ENCODE measurements at regions not wholly inside any gene's neighbourhood (a gene's known extent, or its start where the extent isn't known, plus 50 kb on each side); places are given as distances from the start of the nearest gene placed in this dataset.

DNA sequence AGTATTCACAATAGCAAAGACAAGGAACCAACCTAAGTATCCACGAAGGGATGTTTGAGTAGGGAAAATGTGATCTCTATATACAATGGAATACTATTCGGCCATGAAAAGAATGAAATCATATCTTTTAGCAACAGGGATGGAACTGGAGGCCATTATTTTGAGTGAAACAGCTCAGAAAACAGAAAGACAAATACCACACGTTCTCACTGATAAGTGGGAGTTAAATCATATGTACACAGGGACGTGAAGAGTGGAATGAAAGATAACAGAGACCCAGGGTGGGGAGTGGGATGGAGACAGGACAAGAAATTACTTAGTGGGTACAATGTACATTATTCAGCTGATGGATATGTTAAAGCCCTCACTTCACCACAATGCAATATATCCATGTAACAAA, 1012.7 kb downstream of the TBC1D22A start:
- DNase-seq (ENCODE audit: low spot score) (no peak), ATAC-seq (no peak), FAIRE-seq (no peak)
- Histone ChIP-seq H3K79me2 (ENCODE audit: insufficient read depth, low read length) (no peaks in the 10 kb centered on the region), H3K4me3 (replicated peaks in 1 of 3; ENCODE audit: insufficient read depth in 1 of 3, low read depth in 2 of 3, low read length in 3 of 3) (no peak overlapping the region), H3K27ac (ENCODE audit: extremely low read length, insufficient read depth, low read length) (no peak overlapping the region), H4K20me1 (ENCODE audit: insufficient read depth, low read length) (no peaks in the 10 kb centered on the region), H3K9me3 (ENCODE audit: low read length) (no peaks in the 10 kb centered on the region), H3K27me3 (ENCODE audit: control insufficient read depth in 1 of 2, insufficient read depth in 2 of 2, low read length in 2 of 2) (peaks cover 0 to 16% of the 10 kb centered on the region in 2 experiments; a peak in 1 of 5 replicates), H3K4me1 (ENCODE audit: insufficient read depth, low read length) (no peaks in the 10 kb centered on the region), H3K9ac (ENCODE audit: insufficient read depth, low read depth, low read length) (no peak overlapping the region), H3K36me3 (replicated peaks in 1 of 2; ENCODE audit: control insufficient read depth in 1 of 2, insufficient read depth in 2 of 2, low read length in 2 of 2) (no peaks in the 10 kb centered on the region), H2AFZ (ENCODE audit: low read length) (no peak overlapping the region), H3K4me2 (ENCODE audit: low read depth, low read length) (no peak overlapping the region)
- in situ Hi-C loops (cut with HindIII; ENCODE audit: extremely low pct_ligation_motif_present, low pct_unique_long_range_greater_than_20kb) (no loop called here), intact Hi-C loops (cut with micrococcal nuclease; ENCODE audit: unreplicated experiment) (no loop called here)
- 2% methylated on average over 4 of the region's 4 CpGs for WGBS (ENCODE audit: low lambda C conversion rate)
- no TSS peak for BruUV-seq (replicated peaks)
- CTCF ChIA-PET (ENCODE audit: low intra/inter-chr PET ratio, low total read pairs): no interaction called here
- TF ChIP-seq, protein P1, sequence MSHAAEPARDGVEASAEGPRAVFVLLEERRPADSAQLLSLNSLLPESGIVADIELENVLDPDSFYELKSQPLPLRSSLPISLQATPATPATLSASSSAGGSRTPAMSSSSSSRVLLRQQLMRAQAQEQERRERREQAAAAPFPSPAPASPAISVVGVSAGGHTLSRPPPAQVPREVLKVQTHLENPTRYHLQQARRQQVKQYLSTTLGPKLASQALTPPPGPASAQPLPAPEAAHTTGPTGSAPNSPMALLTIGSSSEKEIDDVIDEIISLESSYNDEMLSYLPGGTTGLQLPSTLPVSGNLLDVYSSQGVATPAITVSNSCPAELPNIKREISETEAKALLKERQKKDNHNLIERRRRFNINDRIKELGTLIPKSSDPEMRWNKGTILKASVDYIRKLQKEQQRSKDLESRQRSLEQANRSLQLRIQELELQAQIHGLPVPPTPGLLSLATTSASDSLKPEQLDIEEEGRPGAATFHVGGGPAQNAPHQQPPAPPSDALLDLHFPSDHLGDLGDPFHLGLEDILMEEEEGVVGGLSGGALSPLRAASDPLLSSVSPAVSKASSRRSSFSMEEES (CRISPR knock-in tag; IDR thresholded peaks at IDR 0.05): no peak
- TF ChIP-seq AGO2 (optimal IDR thresholded peaks at IDR 0.05; ENCODE audit: low read depth, low read length) (no peak), ATF7 (IDR thresholded peaks at IDR 0.05) (no peak), ATF7 (CRISPR knock-in tag; IDR thresholded peaks at IDR 0.05) (no peak)
- POLR2A ChIA-PET: no interaction called here

DNA sequence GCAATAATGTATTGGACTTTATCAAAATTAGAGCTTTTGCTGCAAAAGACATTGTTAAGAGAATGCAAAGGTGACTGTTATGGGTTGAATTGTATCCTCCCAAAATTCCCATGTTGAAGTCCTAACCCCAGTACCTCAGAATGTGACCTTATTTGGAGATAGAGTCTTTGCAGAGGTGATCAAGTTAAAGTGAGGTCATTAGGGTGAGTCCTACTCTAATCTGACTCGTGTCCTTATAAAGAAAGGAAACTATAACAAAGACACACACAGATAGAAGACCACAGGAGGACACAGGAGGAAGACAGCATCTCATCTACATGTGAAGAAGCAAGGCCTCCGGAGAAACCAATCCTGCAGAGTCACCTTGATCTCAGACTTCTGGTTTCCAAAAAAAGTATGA, 1011.2 kb downstream of the TBC1D22A start:
- FAIRE-seq (no peak), ATAC-seq (no peak), DNase-seq (ENCODE audit: low spot score) (no peak)
- in situ Hi-C loops (cut with HindIII; ENCODE audit: extremely low pct_ligation_motif_present, low pct_unique_long_range_greater_than_20kb) (no loop called here), intact Hi-C loops (cut with micrococcal nuclease; ENCODE audit: unreplicated experiment) (no loop called here)
- ChIA-PET CTCF (ENCODE audit: low intra/inter-chr PET ratio, low total read pairs) (no interaction called here), POLR2A (no interaction called here)
- H3K9me3 ChIP-seq (ENCODE audit: low read length): no peaks in the 10 kb centered on the region
- 5% methylated on average over 2 of the region's 2 CpGs for whole genome bisulfite sequencing (ENCODE audit: low lambda C conversion rate)
- no peaks in the 10 kb centered on the region for H3K79me2 ChIP-seq (ENCODE audit: insufficient read depth, low read length)
- no peak for TF ChIP-seq STAT5B (CRISPR knock-in tag; IDR thresholded peaks at IDR 0.05)
- TF ChIP-seq CBX5 (CRISPR knock-in tag; IDR thresholded peaks at IDR 0.05; ENCODE audit: borderline replicate concordance): no peak
- no peak for TF ChIP-seq DNMT3B (CRISPR knock-in tag; conservative IDR thresholded peaks at IDR 0.05)
- no peaks in the 10 kb centered on the region for H3K36me3 ChIP-seq (replicated peaks in 1 of 2; ENCODE audit: control insufficient read depth in 1 of 2, insufficient read depth in 2 of 2, low read length in 2 of 2)
- BruUV-seq (replicated peaks): no TSS peak
- H3K4me2 ChIP-seq (ENCODE audit: low read depth, low read length): no peak overlapping the region
- H4K20me1 ChIP-seq (ENCODE audit: insufficient read depth, low read length): no peaks in the 10 kb centered on the region
- H2AFZ ChIP-seq (ENCODE audit: low read length): no peak overlapping the region
- no peaks in the 10 kb centered on the region for H3K4me1 ChIP-seq (ENCODE audit: insufficient read depth, low read length)
- H3K9ac ChIP-seq (ENCODE audit: insufficient read depth, low read depth, low read length): no peak overlapping the region
- no peak overlapping the region for H3K27ac ChIP-seq (ENCODE audit: extremely low read length, insufficient read depth, low read length)
- no peak overlapping the region for H3K4me3 ChIP-seq (replicated peaks in 1 of 3; ENCODE audit: insufficient read depth in 1 of 3, low read depth in 2 of 3, low read length in 3 of 3)
- peaks cover 0 to 9% of the 10 kb centered on the region in 2 experiments; a peak in 1 of 5 replicates for H3K27me3 ChIP-seq (ENCODE audit: control insufficient read depth in 1 of 2, insufficient read depth in 2 of 2, low read length in 2 of 2)

Measured in HepG2 (cell line).